Mesendoderm (in vitro differentiated cells): ENCODE measurements at regions not wholly inside any gene's neighbourhood (a gene's known extent, or its start where the extent isn't known, plus 50 kb on each side); places are given as distances from the start of the nearest gene placed in this dataset.

Experiments
- DNase-seq: peaks from one replicate; pipeline ENCODE4 v3.0.0; 2013
- H2AK5ac ChIP-seq: 2 replicates; pipeline ENCODE4 v1.6.1; 2013; ENCODE audit warnings: low read length, inconsistent platforms
- H2BK120ac ChIP-seq: 2 replicates; pipeline ENCODE4 v1.6.1; 2013; ENCODE audit warnings: low read depth, mild to moderate bottlenecking, low read length, moderate library complexity, mixed read lengths
- H2BK15ac ChIP-seq: replicated peaks from 2 replicates; pipeline ENCODE4 v1.6.1; 2013; ENCODE audit warnings: low read depth, mild to moderate bottlenecking, moderate library complexity
- H2BK5ac ChIP-seq: 2 replicates; pipeline ENCODE4 v1.6.1; 2013; ENCODE audit warnings: low read length, inconsistent platforms
- H3K18ac ChIP-seq: 2 replicates; pipeline ENCODE4 v1.6.1; 2013; ENCODE audit warnings: mild to moderate bottlenecking, low read length, mixed read lengths
- H3K23ac ChIP-seq: one replicate; pipeline ENCODE4 v1.6.1; 2013; ENCODE audit warnings: low read length
- H3K27ac ChIP-seq: 2 replicates; pipeline ENCODE4 v1.5.1; 2013; ENCODE audit warnings: low read depth, mild to moderate bottlenecking, inconsistent platforms, low read length, moderate library complexity
- H3K27me3 ChIP-seq: 2 replicates; pipeline ENCODE4 v1.6.1; 2013; ENCODE audit warnings: low read length, control low read depth, mild to moderate bottlenecking, inconsistent platforms; ENCODE audit not compliant: insufficient read depth, poor library complexity
- H3K36me3 ChIP-seq: 2 replicates; pipeline ENCODE4 v1.6.1; 2013; ENCODE audit warnings: low read length, inconsistent platforms; ENCODE audit not compliant: control insufficient read depth, insufficient read depth
- H3K4ac ChIP-seq: one replicate; pipeline ENCODE4 v1.6.1; 2013; ENCODE audit warnings: low read depth, mild to moderate bottlenecking, low read length, moderate library complexity
- H3K4me1 ChIP-seq: 2 replicates; pipeline ENCODE4 v1.6.1; 2013; ENCODE audit warnings: low read depth, low read length, inconsistent platforms; ENCODE audit not compliant: control insufficient read depth
- H3K4me2 ChIP-seq: 2 replicates; pipeline ENCODE4 v1.6.1; 2013; ENCODE audit warnings: low read length
- H3K4me3 ChIP-seq: 2 replicates; pipeline ENCODE4 v1.5.1; 2013; ENCODE audit warnings: mild to moderate bottlenecking, low read length
- H3K56ac ChIP-seq: one replicate; pipeline ENCODE4 v1.6.1; 2013; ENCODE audit warnings: low read length
- H3K79me1 ChIP-seq: 2 replicates; pipeline ENCODE4 v1.6.1; 2013; ENCODE audit warnings: low read length, inconsistent platforms
- H3K79me2 ChIP-seq: 2 replicates; pipeline ENCODE4 v1.6.1; 2013; ENCODE audit warnings: mild to moderate bottlenecking, low read length; ENCODE audit not compliant: control insufficient read depth, insufficient read depth
- H3K9ac ChIP-seq: 2 replicates; pipeline ENCODE4 v1.6.1; 2013; ENCODE audit warnings: low read length, inconsistent platforms
- H4K5ac ChIP-seq: one replicate; pipeline ENCODE4 v1.6.1; 2013; ENCODE audit warnings: low read length
- H4K8ac ChIP-seq: one replicate; pipeline ENCODE4 v1.6.1; 2013; ENCODE audit warnings: low read depth, mild to moderate bottlenecking, control low read depth, low read length, moderate library complexity
- WGBS: extraction: QIAGEN DNeasy Blood & Tissue Kit; methylation state at CpG from one replicate; pipeline ENCODE4 v1.1.7; 2013; ENCODE audit warnings: low lambda C conversion rate, missing lambda C conversion rate; ENCODE audit not compliant: insufficient coverage; ENCODE audit errors: extremely low coverage; 5-methylcytosine and 5-hydroxymethylcytosine counted together

GRCh38 chr1:34270181-34270580, 93.5 kb downstream of the C1orf94 start:
- peaks cover 3% of the 10 kb centered on the region for H3K4me1 ChIP-seq
- WGBS: no CpG with 5 or more reads among the region's 3 CpGs
- H2AK5ac ChIP-seq: no peak overlapping the region

GRCh38 chr1:34272152-34272551, 95.4 kb downstream of the C1orf94 start:
- DNase-seq: no peak
- no peaks in the 10 kb centered on the region for H3K27me3 ChIP-seq
- no peak overlapping the region for H2AK5ac ChIP-seq
- no peak overlapping the region for H3K4me3 ChIP-seq
- H3K4ac ChIP-seq: no peak overlapping the region
- no peaks in the 10 kb centered on the region for H3K79me2 ChIP-seq
- no peak overlapping the region for H3K23ac ChIP-seq
- no peak overlapping the region for H2BK15ac ChIP-seq
- WGBS: no CpG with 5 or more reads among the region's 4 CpGs
- H4K5ac ChIP-seq: no peak overlapping the region
- H3K56ac ChIP-seq: no peak overlapping the region
- no peak overlapping the region for H3K18ac ChIP-seq
- H3K27ac ChIP-seq: no peak overlapping the region
- no peak overlapping the region for H2BK5ac ChIP-seq
- no peak overlapping the region for H3K9ac ChIP-seq
- H4K8ac ChIP-seq: no peak overlapping the region
- H2BK120ac ChIP-seq: no peak overlapping the region
- no peaks in the 10 kb centered on the region for H3K4me1 ChIP-seq
- H3K36me3 ChIP-seq: no peaks in the 10 kb centered on the region
- H3K4me2 ChIP-seq: no peak overlapping the region
- H3K79me1 ChIP-seq: no peaks in the 10 kb centered on the region

More at GRCh38 chr1:34270181-34270580, 93.5 kb downstream of the C1orf94 start:
- Histone ChIP-seq H3K27me3 (no peaks in the 10 kb centered on the region), H4K8ac (no peak overlapping the region), H3K9ac (no peak overlapping the region), H3K18ac (no peak overlapping the region), H3K36me3 (no peaks in the 10 kb centered on the region), H3K4ac (no peak overlapping the region), H4K5ac (no peak overlapping the region), H2BK15ac (no peak overlapping the region), H2BK5ac (no peak overlapping the region), H3K4me2 (no peak overlapping the region), H3K27ac (no peak overlapping the region), H3K23ac (no peak overlapping the region), H3K79me1 (no peaks in the 10 kb centered on the region), H2BK120ac (no peak overlapping the region), H3K4me3 (no peak overlapping the region), H3K79me2 (no peaks in the 10 kb centered on the region), H3K56ac (no peak overlapping the region)
- no peak for DNase-seq

GRCh38 chr1:34275150-34275549, 98.4 kb downstream of the C1orf94 start:
- Histone ChIP-seq H2AK5ac (no peak overlapping the region), H3K4me3 (no peak overlapping the region), H3K27ac (no peak overlapping the region), H4K8ac (no peak overlapping the region), H2BK15ac (no peak overlapping the region), H3K27me3 (no peaks in the 10 kb centered on the region), H4K5ac (no peak overlapping the region), H3K79me2 (no peaks in the 10 kb centered on the region), H3K23ac (no peak overlapping the region), H3K4me2 (no peak overlapping the region), H3K36me3 (no peaks in the 10 kb centered on the region), H3K4me1 (no peaks in the 10 kb centered on the region), H3K9ac (no peak overlapping the region), H3K4ac (no peak overlapping the region), H2BK5ac (no peak overlapping the region), H2BK120ac (no peak overlapping the region), H3K56ac (no peak overlapping the region), H3K79me1 (no peaks in the 10 kb centered on the region), H3K18ac (no peak overlapping the region)
- DNase-seq: no peak
- no CpG with 5 or more reads among the region's 3 CpGs for WGBS

- H3K4me1 ChIP-seq: no peaks in the 10 kb centered on the region
- H3K27ac ChIP-seq: no peak overlapping the region
- no peak overlapping the region for H3K56ac ChIP-seq
- H3K23ac ChIP-seq: no peak overlapping the region
- H2BK5ac ChIP-seq: no peak overlapping the region
- H4K8ac ChIP-seq: no peak overlapping the region
- no peak overlapping the region for H2AK5ac ChIP-seq
- no peaks in the 10 kb centered on the region for H3K79me1 ChIP-seq
- no peak overlapping the region for H3K4me2 ChIP-seq
- H3K4me3 ChIP-seq: no peak overlapping the region
- no peak overlapping the region for H3K18ac ChIP-seq
- H3K79me2 ChIP-seq: no peaks in the 10 kb centered on the region
- H3K27me3 ChIP-seq: no peaks in the 10 kb centered on the region
- no peak overlapping the region for H2BK120ac ChIP-seq
- no peaks in the 10 kb centered on the region for H3K36me3 ChIP-seq
- H4K5ac ChIP-seq: no peak overlapping the region
- DNase-seq: no peak
- H2BK15ac ChIP-seq: no peak overlapping the region
- H3K4ac ChIP-seq: no peak overlapping the region
- no peak overlapping the region for H3K9ac ChIP-seq
Observed at GRCh38 chr1:34276606-34277005, 99.9 kb downstream of the C1orf94 start.

- Histone ChIP-seq H3K27ac (no peak overlapping the region), H3K4ac (no peak overlapping the region), H3K79me1 (no peaks in the 10 kb centered on the region), H3K23ac (no peak overlapping the region), H3K56ac (no peak overlapping the region), H3K4me2 (no peak overlapping the region), H2BK120ac (no peak overlapping the region), H4K8ac (no peak overlapping the region), H3K79me2 (no peaks in the 10 kb centered on the region), H3K9ac (no peak overlapping the region), H4K5ac (no peak overlapping the region), H3K4me1 (no peaks in the 10 kb centered on the region), H2AK5ac (no peak overlapping the region), H2BK15ac (no peak overlapping the region), H3K27me3 (no peaks in the 10 kb centered on the region), H3K4me3 (no peak overlapping the region), H3K36me3 (no peaks in the 10 kb centered on the region), H2BK5ac (no peak overlapping the region), H3K18ac (no peak overlapping the region)
- WGBS: no CpG with 5 or more reads among the region's 2 CpGs
- DNase-seq: no peak
Observed at GRCh38 chr1:34277150-34277549, 100.4 kb downstream of the C1orf94 start.

GRCh38 chr1:34278211-34278610, 101.5 kb downstream of the C1orf94 start:
- no peaks in the 10 kb centered on the region for H3K4me1 ChIP-seq
- WGBS: no CpG with 5 or more reads among the region's 4 CpGs
- H3K27me3 ChIP-seq: no peaks in the 10 kb centered on the region

More at GRCh38 chr1:34278211-34278610, 101.5 kb downstream of the C1orf94 start:
- H3K36me3 ChIP-seq: no peaks in the 10 kb centered on the region
- DNase-seq: no peak
- H3K27ac ChIP-seq: no peak overlapping the region
- H3K23ac ChIP-seq: no peak overlapping the region
- no peaks in the 10 kb centered on the region for H3K79me1 ChIP-seq
- H3K79me2 ChIP-seq: no peaks in the 10 kb centered on the region
- no peak overlapping the region for H3K9ac ChIP-seq
- H4K8ac ChIP-seq: no peak overlapping the region
- no peak overlapping the region for H2BK5ac ChIP-seq
- no peak overlapping the region for H3K56ac ChIP-seq
- H4K5ac ChIP-seq: no peak overlapping the region
- no peak overlapping the region for H3K4me2 ChIP-seq
- no peak overlapping the region for H2BK15ac ChIP-seq
- H3K18ac ChIP-seq: no peak overlapping the region
- no peak overlapping the region for H3K4me3 ChIP-seq
- no peak overlapping the region for H3K4ac ChIP-seq
- H2AK5ac ChIP-seq: no peak overlapping the region
- no peak overlapping the region for H2BK120ac ChIP-seq
